ENCODE measurements at regions not wholly inside any gene's neighbourhood (a gene's known extent, or its start where the extent isn't known, plus 50 kb on each side); places are given as distances from the start of the nearest gene placed in this dataset.

DNA sequence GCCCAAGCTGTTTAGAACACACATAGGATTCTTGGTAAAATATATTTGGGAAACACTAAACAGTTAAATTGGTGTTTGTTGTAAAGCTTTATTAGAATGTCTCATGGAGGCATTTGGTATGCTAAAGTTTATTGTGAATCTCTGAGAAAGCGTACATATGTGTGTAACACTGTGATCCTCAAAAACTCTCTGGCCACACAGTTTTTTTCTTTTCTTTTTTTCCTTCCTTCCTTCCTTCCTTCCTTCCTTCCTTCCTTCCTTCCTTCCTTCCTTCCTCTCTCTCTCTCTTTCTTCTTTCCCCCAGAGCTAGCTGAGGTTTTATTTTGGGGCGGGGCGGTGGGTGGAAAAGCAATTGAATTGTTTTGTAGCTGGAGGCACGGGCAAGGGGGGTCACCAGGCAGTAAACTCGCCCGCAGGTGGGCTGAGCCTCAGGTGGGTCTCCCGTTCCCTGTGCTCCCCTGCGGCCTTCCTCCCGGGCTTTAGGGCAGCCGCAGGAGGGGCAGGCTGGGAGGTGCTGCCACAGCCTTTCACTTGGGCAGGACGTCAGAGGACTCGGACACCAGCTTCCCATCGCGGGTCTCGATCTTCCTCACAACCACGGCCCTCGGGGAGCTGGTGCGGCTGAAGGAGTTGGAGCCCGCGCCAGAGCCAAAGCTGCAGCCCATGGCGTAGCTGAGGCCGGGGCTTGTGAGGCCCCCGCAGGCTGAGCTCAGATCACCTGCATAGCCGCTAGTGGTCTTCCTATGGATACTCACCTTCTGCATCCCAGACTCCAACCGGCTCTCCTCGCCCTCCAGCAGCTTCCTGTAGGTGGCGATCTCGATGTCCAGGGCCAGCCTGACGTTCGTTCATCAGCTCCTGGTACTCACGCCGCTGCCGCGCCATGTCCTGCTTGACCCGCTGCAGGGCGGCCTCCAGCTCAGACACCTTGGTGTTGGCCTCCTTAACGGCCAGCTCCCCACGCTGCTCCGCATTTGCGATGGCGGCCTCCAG is 459.0 kb downstream of the GATA3 start:
- TF ChIP-seq MYC (IDR thresholded peaks at IDR 0.05; ENCODE audit: borderline replicate concordance, low read length): no peak
- TF ChIP-seq RAD21 (conservative IDR thresholded peaks at IDR 0.05 in 1 of 2, IDR thresholded peaks at IDR 0.05 in 1 of 2): no peak
- TF ChIP-seq, protein P1, sequence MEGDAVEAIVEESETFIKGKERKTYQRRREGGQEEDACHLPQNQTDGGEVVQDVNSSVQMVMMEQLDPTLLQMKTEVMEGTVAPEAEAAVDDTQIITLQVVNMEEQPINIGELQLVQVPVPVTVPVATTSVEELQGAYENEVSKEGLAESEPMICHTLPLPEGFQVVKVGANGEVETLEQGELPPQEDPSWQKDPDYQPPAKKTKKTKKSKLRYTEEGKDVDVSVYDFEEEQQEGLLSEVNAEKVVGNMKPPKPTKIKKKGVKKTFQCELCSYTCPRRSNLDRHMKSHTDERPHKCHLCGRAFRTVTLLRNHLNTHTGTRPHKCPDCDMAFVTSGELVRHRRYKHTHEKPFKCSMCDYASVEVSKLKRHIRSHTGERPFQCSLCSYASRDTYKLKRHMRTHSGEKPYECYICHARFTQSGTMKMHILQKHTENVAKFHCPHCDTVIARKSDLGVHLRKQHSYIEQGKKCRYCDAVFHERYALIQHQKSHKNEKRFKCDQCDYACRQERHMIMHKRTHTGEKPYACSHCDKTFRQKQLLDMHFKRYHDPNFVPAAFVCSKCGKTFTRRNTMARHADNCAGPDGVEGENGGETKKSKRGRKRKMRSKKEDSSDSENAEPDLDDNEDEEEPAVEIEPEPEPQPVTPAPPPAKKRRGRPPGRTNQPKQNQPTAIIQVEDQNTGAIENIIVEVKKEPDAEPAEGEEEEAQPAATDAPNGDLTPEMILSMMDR (IDR thresholded peaks at IDR 0.05): no peak
